Ishikawa (cell line): ENCODE measurements at regions not wholly inside any gene's neighbourhood (a gene's known extent, or its start where the extent isn't known, plus 50 kb on each side); places are given as distances from the start of the nearest gene placed in this dataset.

ENCODE experiments used
- CEBPB ChIP-seq: IDR thresholded peaks from 2 replicates; pipeline ENCODE4 v1.6.1; 2012
- CREB1 ChIP-seq: IDR thresholded peaks from 2 replicates; pipeline ENCODE4 v1.6.1; 2012; ENCODE audit warnings: low read depth
- EGR1 ChIP-seq: IDR thresholded peaks from 2 replicates; pipeline ENCODE4 v1.6.1; 2012
- EP300 ChIP-seq: IDR thresholded peaks from 2 replicates; pipeline ENCODE4 v1.6.1; 2012; ENCODE audit warnings: borderline replicate concordance
- FOXM1 ChIP-seq: IDR thresholded peaks from 2 replicates; pipeline ENCODE4 v1.6.1; 2012; ENCODE audit warnings: low read depth, borderline replicate concordance
- NFIC ChIP-seq: IDR thresholded peaks from 2 replicates; pipeline ENCODE4 v1.6.1; 2012
- RAD21 ChIP-seq: IDR thresholded peaks from 2 replicates; pipeline ENCODE4 v1.6.1; 2012; ENCODE audit warnings: low read depth
- TAF1 ChIP-seq: IDR thresholded peaks from 2 replicates; pipeline ENCODE4 v1.6.1; 2012; ENCODE audit warnings: low read depth, mild to moderate bottlenecking
- TCF12 ChIP-seq: IDR thresholded peaks from 2 replicates; pipeline ENCODE4 v1.6.1; 2012; ENCODE audit warnings: low read depth
- TEAD4 ChIP-seq: IDR thresholded peaks from 2 replicates; pipeline ENCODE4 v1.6.1; 2012
- YY1 ChIP-seq: IDR thresholded peaks from 2 replicates; pipeline ENCODE4 v1.6.1; 2012; ENCODE audit warnings: low read depth
- ZBTB7A ChIP-seq: IDR thresholded peaks from 2 replicates; pipeline ENCODE4 v1.6.1; 2012; ENCODE audit warnings: low read depth
- TF ChIP-seq, protein P1 (sequence below): IDR thresholded peaks from 2 replicates; pipeline ENCODE4 v1.6.1; 2012; ENCODE audit warnings: low read depth, mild to moderate bottlenecking
- TF ChIP-seq, protein P2 (sequence below): IDR thresholded peaks from 2 replicates; pipeline ENCODE4 v1.6.1; 2012
- TF ChIP-seq, protein P3 (sequence below): IDR thresholded peaks from 2 replicates; pipeline ENCODE4 v1.6.1; 2012

DNA sequence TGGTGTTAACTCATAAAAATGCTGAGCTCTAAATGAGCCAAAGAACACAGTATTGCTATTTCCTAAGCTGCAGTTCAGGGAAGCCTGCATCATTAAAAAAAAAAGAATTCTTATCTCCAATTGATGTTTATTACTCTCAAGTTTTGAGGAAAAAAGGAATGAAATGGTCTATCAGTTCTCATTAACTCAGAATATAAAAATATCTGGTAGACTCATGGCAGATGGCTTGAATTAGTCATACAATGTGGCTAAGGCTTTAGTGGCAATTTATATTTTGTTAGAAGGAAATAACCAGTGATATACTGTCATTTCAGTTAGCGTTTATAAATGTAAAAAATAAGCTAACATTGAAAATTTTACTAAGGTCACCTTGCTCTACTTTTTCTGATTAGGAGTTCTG lies 1403.4 kb upstream of the C9orf72 start:
- no peak for TF ChIP-seq YY1
- no peak for TF ChIP-seq RAD21
- no peak for TF ChIP-seq NFIC
- no peak for TF ChIP-seq TAF1
- TF ChIP-seq EGR1 = no peak
- TF ChIP-seq TCF12 = no peak
- TF ChIP-seq, protein P1, sequence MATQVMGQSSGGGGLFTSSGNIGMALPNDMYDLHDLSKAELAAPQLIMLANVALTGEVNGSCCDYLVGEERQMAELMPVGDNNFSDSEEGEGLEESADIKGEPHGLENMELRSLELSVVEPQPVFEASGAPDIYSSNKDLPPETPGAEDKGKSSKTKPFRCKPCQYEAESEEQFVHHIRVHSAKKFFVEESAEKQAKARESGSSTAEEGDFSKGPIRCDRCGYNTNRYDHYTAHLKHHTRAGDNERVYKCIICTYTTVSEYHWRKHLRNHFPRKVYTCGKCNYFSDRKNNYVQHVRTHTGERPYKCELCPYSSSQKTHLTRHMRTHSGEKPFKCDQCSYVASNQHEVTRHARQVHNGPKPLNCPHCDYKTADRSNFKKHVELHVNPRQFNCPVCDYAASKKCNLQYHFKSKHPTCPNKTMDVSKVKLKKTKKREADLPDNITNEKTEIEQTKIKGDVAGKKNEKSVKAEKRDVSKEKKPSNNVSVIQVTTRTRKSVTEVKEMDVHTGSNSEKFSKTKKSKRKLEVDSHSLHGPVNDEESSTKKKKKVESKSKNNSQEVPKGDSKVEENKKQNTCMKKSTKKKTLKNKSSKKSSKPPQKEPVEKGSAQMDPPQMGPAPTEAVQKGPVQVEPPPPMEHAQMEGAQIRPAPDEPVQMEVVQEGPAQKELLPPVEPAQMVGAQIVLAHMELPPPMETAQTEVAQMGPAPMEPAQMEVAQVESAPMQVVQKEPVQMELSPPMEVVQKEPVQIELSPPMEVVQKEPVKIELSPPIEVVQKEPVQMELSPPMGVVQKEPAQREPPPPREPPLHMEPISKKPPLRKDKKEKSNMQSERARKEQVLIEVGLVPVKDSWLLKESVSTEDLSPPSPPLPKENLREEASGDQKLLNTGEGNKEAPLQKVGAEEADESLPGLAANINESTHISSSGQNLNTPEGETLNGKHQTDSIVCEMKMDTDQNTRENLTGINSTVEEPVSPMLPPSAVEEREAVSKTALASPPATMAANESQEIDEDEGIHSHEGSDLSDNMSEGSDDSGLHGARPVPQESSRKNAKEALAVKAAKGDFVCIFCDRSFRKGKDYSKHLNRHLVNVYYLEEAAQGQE = no peak
- no peak for TF ChIP-seq EP300
- TF ChIP-seq TEAD4 = no peak
- TF ChIP-seq, protein P2, sequence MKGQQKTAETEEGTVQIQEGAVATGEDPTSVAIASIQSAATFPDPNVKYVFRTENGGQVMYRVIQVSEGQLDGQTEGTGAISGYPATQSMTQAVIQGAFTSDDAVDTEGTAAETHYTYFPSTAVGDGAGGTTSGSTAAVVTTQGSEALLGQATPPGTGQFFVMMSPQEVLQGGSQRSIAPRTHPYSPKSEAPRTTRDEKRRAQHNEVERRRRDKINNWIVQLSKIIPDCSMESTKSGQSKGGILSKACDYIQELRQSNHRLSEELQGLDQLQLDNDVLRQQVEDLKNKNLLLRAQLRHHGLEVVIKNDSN = no peak
- no peak for TF ChIP-seq FOXM1
- TF ChIP-seq, protein P3, sequence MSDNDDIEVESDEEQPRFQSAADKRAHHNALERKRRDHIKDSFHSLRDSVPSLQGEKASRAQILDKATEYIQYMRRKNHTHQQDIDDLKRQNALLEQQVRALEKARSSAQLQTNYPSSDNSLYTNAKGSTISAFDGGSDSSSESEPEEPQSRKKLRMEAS = no peak
- no peak for TF ChIP-seq CEBPB
- no peak for TF ChIP-seq CREB1
- TF ChIP-seq ZBTB7A = no peak

DNA sequence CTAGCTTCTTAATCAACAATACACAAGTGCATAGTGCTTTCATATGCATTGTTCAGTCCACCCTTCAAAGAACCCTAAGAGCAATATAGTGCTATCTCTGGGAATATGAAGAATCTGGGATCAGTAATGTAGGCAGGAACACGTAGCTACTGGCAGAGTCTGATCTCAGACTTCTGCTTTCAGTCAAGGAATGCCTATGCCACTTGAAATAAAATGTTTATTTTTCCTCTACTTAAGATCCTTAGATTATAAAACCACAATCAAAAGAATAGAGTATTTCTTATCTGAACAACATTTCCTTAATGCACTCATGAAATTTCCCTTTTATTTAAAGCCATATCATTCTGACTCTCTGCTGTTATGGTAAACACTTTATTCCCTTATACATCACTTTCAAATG lies 1407.8 kb upstream of the C9orf72 start:
- TF ChIP-seq FOXM1 = no peak
- TF ChIP-seq, protein P3 = no peak
- no peak for TF ChIP-seq EP300
- TF ChIP-seq, protein P1 = no peak
- TF ChIP-seq NFIC = no peak

DNA sequence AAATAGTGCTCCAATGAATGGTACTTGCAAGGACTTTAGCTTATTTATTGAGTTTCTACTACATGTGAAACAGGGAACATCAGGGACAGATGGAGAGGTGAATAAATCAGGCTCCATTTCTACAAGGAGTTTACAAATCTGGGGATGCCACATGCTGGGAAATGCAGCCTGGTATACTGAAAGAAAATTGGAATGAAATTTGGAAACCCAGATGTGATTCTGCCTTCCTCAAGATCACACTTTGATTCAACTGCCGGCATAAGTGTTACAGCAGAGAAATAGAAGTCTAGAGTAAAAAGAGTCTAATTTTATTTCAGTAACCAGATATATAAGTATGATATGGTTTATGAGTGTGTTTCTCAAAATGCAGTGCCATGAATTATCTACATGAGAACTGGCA lies 1408.4 kb upstream of the C9orf72 start:
- TF ChIP-seq ZBTB7A (no peak), TEAD4 (no peak), YY1 (no peak), FOXM1 (no peak), CEBPB (no peak), CREB1 (no peak), EGR1 (no peak), NFIC (no peak), TAF1 (no peak), RAD21 (no peak), EP300 (no peak), TCF12 (no peak)
- TF ChIP-seq, protein P3 = no peak
- TF ChIP-seq, protein P1 = no peak
- TF ChIP-seq, protein P2 = no peak

DNA sequence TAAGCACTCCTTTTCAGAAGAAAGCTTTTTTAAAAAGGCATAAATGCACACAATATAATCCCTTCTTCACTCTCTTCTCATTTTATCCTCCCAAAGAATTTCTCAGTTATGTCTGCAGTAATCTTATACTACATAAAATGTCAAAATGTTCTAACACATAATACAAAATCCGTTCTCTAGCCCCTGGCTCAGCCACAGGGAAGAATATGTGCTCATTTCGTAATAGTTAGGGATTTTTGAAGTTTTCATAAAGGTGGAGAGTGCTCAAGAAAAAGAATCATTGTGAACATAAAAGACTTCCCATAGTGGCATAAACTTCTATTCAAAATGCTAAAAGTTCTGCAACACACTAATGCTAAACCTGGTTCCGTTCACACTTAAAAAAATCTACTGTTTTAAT lies 1410.7 kb upstream of the C9orf72 start:
- TF ChIP-seq EP300 (no peak), ZBTB7A (no peak), EGR1 (no peak), FOXM1 (no peak), TEAD4 (no peak), CREB1 (no peak), NFIC (no peak), YY1 (no peak), RAD21 (no peak), TAF1 (no peak), TCF12 (no peak), CEBPB (no peak)
- TF ChIP-seq, protein P3 = no peak
- TF ChIP-seq, protein P2 = no peak
- TF ChIP-seq, protein P1 = no peak
